ENCODE measurements at regions not wholly inside any gene's neighbourhood (a gene's known extent, or its start where the extent isn't known, plus 50 kb on each side); places are given as distances from the start of the nearest gene placed in this dataset.

GRCh38 chr14:53851394-53852090 lies 105.1 kb downstream of the BMP4 start:
- H3K9me3 ChIP-seq: no peaks in the 10 kb centered on the region
- no peak overlapping the region for H3K4me3 ChIP-seq
- no peaks in the 10 kb centered on the region for H3K4me1 ChIP-seq
- no peaks in the 10 kb centered on the region for H3K36me3 ChIP-seq
- TF ChIP-seq CTCF (IDR thresholded peaks at IDR 0.05): no peak
- intact Hi-C loops (cut with DNase I): no loop called here
- no peak for DNase-seq
- peak; percentile 50 for ATAC-seq
- no peak overlapping the region for H3K27ac ChIP-seq
- H3K27me3 ChIP-seq: no peaks in the 10 kb centered on the region

- H3K27me3 ChIP-seq: no peaks in the 10 kb centered on the region
- H3K4me1 ChIP-seq: no peaks in the 10 kb centered on the region
- no peak for TF ChIP-seq CTCF (IDR thresholded peaks at IDR 0.05)
- no peak overlapping the region for H3K4me3 ChIP-seq
- peak; percentile 80 for ATAC-seq
- intact Hi-C loops (cut with DNase I): no loop called here
- no peak overlapping the region for H3K27ac ChIP-seq
- DNase-seq: no peak
- no peaks in the 10 kb centered on the region for H3K9me3 ChIP-seq
- no peaks in the 10 kb centered on the region for H3K36me3 ChIP-seq
These were observed 105.8 kb downstream of the BMP4 start for GRCh38 chr14:53850714-53851296.

GRCh38 chr14:53849549-53849948 lies 107.1 kb downstream of the BMP4 start:
- H3K36me3 ChIP-seq: no peaks in the 10 kb centered on the region

GRCh38 chr14:53848854-53849253 lies 107.8 kb downstream of the BMP4 start:
- ATAC-seq: no peak
- Histone ChIP-seq H3K36me3 (no peaks in the 10 kb centered on the region), H3K4me3 (no peak overlapping the region), H3K9me3 (no peaks in the 10 kb centered on the region), H3K27me3 (no peaks in the 10 kb centered on the region), H3K4me1 (no peaks in the 10 kb centered on the region), H3K27ac (no peak overlapping the region)
- no peak for DNase-seq
- no peak for TF ChIP-seq CTCF (IDR thresholded peaks at IDR 0.05)
- intact Hi-C loops (cut with DNase I): no loop called here

More at GRCh38 chr14:53849549-53849948, 107.1 kb downstream of the BMP4 start:
- no peak for TF ChIP-seq CTCF (IDR thresholded peaks at IDR 0.05)
- no peak for DNase-seq
- no peaks in the 10 kb centered on the region for H3K27me3 ChIP-seq
- no peak for ATAC-seq
- no peaks in the 10 kb centered on the region for H3K4me1 ChIP-seq
- intact Hi-C loops (cut with DNase I): no loop called here
- no peaks in the 10 kb centered on the region for H3K9me3 ChIP-seq
- H3K4me3 ChIP-seq: no peak overlapping the region
- no peak overlapping the region for H3K27ac ChIP-seq

GRCh38 chr14:53847881-53848280 lies 108.7 kb downstream of the BMP4 start:
- Histone ChIP-seq H3K4me3 (no peak overlapping the region), H3K36me3 (no peaks in the 10 kb centered on the region), H3K27me3 (no peaks in the 10 kb centered on the region), H3K4me1 (no peaks in the 10 kb centered on the region), H3K27ac (no peak overlapping the region), H3K9me3 (no peaks in the 10 kb centered on the region)
- DNase-seq: no peak
- ATAC-seq: no peak
- intact Hi-C loops (cut with DNase I): no loop called here
- TF ChIP-seq CTCF (IDR thresholded peaks at IDR 0.05): no peak

All from left lung (tissue), 4 donors.